ENCODE measurements at regions not wholly inside any gene's neighbourhood (a gene's known extent, or its start where the extent isn't known, plus 50 kb on each side); places are given as distances from the start of the nearest gene placed in this dataset.
"Not testable (repeated sequence)": the region's sequence is repeated elsewhere in the genome, so short reads cannot be mapped to it uniquely, and the experiment has no call there.

DNA sequence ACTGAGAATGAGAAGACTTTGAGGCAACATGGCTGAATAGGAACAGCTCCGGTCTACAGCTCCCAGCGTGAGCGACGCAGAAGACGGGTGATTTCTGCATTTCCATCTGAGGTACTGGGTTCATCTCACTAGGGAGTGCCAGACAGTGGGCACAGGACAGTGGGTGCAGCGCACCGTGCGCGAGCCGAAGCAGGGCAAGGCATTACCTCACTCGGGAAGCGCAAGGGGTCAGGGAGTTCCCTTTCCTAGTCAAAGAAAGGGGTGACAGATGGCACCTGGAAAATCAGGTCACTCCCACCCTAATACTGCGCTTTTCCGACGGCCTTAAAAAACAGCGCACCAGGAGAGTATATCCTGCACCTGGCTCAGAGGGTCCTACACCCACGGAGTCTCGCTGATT is 829.9 kb downstream of the GLUD2 start:
- TF ChIP-seq, protein P1, sequence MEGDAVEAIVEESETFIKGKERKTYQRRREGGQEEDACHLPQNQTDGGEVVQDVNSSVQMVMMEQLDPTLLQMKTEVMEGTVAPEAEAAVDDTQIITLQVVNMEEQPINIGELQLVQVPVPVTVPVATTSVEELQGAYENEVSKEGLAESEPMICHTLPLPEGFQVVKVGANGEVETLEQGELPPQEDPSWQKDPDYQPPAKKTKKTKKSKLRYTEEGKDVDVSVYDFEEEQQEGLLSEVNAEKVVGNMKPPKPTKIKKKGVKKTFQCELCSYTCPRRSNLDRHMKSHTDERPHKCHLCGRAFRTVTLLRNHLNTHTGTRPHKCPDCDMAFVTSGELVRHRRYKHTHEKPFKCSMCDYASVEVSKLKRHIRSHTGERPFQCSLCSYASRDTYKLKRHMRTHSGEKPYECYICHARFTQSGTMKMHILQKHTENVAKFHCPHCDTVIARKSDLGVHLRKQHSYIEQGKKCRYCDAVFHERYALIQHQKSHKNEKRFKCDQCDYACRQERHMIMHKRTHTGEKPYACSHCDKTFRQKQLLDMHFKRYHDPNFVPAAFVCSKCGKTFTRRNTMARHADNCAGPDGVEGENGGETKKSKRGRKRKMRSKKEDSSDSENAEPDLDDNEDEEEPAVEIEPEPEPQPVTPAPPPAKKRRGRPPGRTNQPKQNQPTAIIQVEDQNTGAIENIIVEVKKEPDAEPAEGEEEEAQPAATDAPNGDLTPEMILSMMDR (IDR thresholded peaks at IDR 0.05) = not testable (repeated sequence)
- TF ChIP-seq EP300 (IDR thresholded peaks at IDR 0.05) = not testable (repeated sequence)
